HG02981 (cell line): ENCODE measurements at regions not wholly inside any gene's neighbourhood (a gene's known extent, or its start where the extent isn't known, plus 50 kb on each side); places are given as distances from the start of the nearest gene placed in this dataset.

Experiments used
- ATAC-seq: cut with Tn5 transposase; IDR thresholded peaks from one replicate; pipeline ENCODE4 v1.9.1; 2021; ENCODE audit warnings: mild to moderate bottlenecking, moderate library complexity; ENCODE audit not compliant: unreplicated experiment

DNA sequence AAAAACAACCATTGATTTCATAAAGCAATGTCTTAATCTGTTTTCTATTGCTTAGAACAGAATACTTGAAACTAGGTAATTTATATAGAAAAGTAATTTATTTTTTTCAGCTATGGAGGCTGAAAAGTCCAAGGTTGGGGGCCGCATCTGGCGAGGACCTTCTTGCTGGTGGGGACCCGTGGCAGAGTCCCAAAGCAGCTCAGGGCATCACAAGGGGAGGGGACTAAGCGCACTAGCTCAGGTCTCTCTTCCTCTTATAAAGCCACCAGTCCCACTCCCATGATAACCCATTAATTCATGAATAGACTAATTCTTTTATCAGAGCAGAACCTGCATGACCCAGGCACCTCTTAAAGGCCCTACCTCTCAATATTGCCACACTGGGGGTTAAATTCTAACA, 87.2 kb upstream of the KLF13 start:
- no peak for ATAC-seq

GRCh38 chr15:31241888-31242522, 84.6 kb upstream of the KLF13 start:
- ATAC-seq, result no peak

- no peak for ATAC-seq
Observed at GRCh38 chr15:31243895-31244294, 82.7 kb upstream of the KLF13 start.

GRCh38 chr15:31245135-31245689, 81.4 kb upstream of the KLF13 start:
- no peak for ATAC-seq

- no peak for ATAC-seq
Observed at GRCh38 chr15:31245756-31246155, 80.9 kb upstream of the KLF13 start.

GRCh38 chr15:31247404-31247803, 79.2 kb upstream of the KLF13 start:
- no peak for ATAC-seq

DNA sequence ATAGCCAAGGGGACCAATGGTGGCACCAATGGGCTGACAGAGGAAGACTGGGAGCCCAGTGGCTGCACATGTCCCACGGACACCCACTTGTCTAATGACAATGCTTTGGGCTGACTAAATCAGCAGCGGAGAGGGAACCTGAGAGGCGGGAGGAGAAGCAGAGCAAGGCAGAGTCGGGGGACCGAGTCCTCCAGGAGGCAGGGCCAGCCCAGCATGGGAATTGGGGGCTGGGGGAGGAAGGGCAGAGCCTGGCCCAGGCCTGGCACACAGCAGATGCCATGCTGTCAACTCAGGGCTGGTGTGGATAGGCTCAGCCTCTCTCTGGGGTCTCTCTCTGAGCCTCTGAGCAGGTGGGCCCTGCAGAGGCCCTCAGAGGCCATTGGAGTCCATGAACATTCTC, 78.4 kb upstream of the KLF13 start:
- no peak for ATAC-seq

GRCh38 chr15:31248951-31249350, 77.7 kb upstream of the KLF13 start:
- ATAC-seq, result no peak

GRCh38 chr15:31250033-31250432, 76.6 kb upstream of the KLF13 start:
- ATAC-seq, result no peak

- ATAC-seq, result no peak
Observed at GRCh38 chr15:31251165-31251564, 75.5 kb upstream of the KLF13 start.

DNA sequence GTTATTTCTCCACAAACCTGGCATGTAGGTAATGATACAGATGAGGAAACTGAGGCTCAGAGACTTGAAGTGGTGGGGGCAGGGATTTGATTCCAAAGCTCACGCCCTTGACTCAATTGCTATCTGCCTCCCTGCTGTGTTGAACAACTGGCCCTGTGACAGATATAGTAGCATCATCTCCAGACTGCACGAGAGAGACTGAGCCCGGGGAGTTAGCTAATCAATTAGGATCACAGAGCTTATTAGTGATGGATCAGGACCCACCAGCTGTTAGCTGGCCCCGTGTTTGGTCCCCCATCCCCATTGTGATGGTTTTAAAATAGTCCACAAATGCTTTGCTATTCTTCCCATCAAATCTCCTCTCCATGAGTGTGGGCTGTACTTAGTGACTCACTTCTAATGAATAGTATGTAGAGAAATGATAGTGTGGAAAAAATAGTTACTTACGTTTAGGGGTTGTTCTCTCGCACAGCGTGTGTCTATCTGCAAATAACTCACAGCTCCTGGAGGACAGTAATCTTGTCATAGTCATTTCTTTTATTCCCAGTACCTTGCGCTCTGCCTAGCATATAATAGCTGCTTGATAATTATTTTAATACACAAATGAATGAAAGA, 74.4 kb upstream of the KLF13 start:
- no peak for ATAC-seq

- ATAC-seq, result no peak
Observed at GRCh38 chr15:31254431-31255175, 72.0 kb upstream of the KLF13 start.

DNA sequence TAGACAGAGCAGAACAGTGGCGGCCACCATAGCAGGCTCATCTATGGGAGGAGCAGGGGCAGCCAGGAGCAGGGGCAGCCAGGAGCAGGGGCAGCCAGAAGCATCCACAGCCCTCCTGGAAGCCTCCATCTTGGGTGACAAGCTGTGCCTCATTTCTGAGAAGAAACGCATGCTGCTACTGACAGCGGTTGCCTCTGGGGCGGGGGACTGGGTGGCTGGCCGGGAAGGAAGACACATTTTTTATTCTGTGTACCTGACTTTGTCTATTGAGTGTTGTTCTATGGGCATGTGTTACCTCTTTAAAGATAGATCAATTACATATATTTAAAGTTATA, 71.5 kb upstream of the KLF13 start:
- no peak for ATAC-seq

- no peak for ATAC-seq
Observed at GRCh38 chr15:31255732-31256377, 70.8 kb upstream of the KLF13 start.

DNA sequence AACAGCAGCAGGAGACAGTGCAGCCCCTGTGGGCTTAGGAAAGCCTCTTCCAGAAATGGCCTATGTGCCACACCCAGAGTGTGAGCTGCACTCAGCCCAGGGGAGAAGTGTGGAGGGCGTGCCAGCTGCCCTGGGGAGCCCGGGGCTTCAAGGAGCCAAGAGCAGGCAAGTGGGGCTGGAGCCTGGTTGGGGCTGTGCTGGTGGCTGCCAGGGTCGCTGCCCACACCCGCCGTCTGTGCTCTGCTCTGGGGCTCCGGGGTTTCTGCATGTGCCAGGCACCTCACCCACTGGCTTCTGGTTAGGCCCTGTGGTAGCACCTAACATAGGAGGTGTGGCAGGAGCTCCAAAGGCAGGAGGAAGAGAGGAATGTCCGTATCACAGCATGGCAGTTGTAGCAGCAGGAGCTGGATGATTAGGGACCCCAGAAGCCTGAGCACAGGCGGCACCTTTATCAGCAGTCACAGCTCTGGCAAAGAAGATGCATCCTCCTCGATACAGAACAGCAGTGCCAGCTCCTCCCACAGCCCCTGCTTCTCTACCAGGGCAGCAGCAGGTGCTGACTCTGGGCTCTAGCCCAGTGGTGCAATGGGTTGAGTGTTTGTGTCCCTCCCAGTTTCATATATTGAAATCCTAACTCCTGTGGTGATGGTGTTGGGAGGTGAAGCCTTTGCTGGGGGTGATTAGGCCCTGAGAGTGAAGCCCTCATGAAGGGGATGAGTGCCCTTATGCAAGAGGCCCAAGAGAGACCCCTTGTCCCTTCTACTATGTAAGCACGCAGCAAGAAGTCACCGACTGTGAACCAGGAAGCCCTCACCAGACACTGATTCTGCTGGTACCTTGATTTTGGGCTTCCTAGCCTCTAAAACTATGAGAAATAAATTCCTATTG, 70.0 kb upstream of the KLF13 start:
- ATAC-seq, result no peak

DNA sequence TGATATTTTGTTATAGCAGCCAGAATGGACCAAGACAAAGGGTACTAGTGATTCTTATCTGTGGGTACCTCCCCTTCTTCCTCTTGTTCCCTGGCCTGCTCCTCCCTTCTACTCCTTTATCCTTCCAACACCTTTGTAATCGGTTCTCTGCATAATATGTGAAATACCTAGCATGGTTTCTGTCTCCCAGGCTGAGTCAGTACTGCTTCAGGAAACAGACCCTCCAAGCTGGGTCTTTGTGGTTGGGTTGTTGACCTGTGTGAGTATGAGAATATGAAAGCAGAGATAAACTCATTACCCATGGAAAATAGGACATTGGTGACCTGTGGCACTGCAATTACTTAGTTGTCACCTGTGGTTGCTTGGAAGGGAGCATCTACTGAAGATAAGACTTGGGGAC, 69.3 kb upstream of the KLF13 start:
- no peak for ATAC-seq

GRCh38 chr15:31258260-31258659, 68.4 kb upstream of the KLF13 start:
- ATAC-seq, result no peak

- no peak for ATAC-seq
Observed at GRCh38 chr15:31259562-31260252, 66.9 kb upstream of the KLF13 start.

- ATAC-seq, result no peak
Observed at GRCh38 chr15:31260646-31261265, 65.9 kb upstream of the KLF13 start.
